ENCODE measurements at regions not wholly inside any gene's neighbourhood (a gene's known extent, or its start where the extent isn't known, plus 50 kb on each side); places are given as distances from the start of the nearest gene placed in this dataset.

GRCh38 chr5:34584165-34584564 is 72.0 kb upstream of the RAI14 start:
- H3K36me3 Mint-ChIP-seq (ENCODE audit: low read depth): no peaks in the 10 kb centered on the region
- H3K9me3 Mint-ChIP-seq: no peaks in the 10 kb centered on the region
- no peak overlapping the region for H3K27ac Mint-ChIP-seq
- H3K4me1 Mint-ChIP-seq (ENCODE audit: low read depth): peaks cover 3% of the 10 kb centered on the region
- H3K4me3 Mint-ChIP-seq: no peak overlapping the region
- peaks cover 21% of the 10 kb centered on the region for H3K27me3 Mint-ChIP-seq

- Mint-ChIP-seq H3K9me3 (no peaks in the 10 kb centered on the region), H3K27ac (no peak overlapping the region), H3K4me1 (ENCODE audit: low read depth) (peaks cover 3% of the 10 kb centered on the region), H3K36me3 (ENCODE audit: low read depth) (no peaks in the 10 kb centered on the region), H3K27me3 (peaks cover 22% of the 10 kb centered on the region), H3K4me3 (no peak overlapping the region)
Observed at GRCh38 chr5:34585601-34586104, 70.5 kb upstream of the RAI14 start.

- Mint-ChIP-seq H3K27me3 (peaks cover 24% of the 10 kb centered on the region), H3K36me3 (ENCODE audit: low read depth) (no peaks in the 10 kb centered on the region), H3K9me3 (no peaks in the 10 kb centered on the region), H3K27ac (peak overlapping the region; percentile 6), H3K4me1 (ENCODE audit: low read depth) (peaks cover 3% of the 10 kb centered on the region), H3K4me3 (no peak overlapping the region)
Observed at GRCh38 chr5:34586117-34586885, 69.8 kb upstream of the RAI14 start.

GRCh38 chr5:34587355-34588241 is 68.5 kb upstream of the RAI14 start:
- Mint-ChIP-seq H3K9me3 (no peaks in the 10 kb centered on the region), H3K27ac (no peak overlapping the region), H3K4me1 (ENCODE audit: low read depth) (peaks cover 3% of the 10 kb centered on the region), H3K36me3 (ENCODE audit: low read depth) (no peaks in the 10 kb centered on the region), H3K27me3 (peaks cover 27% of the 10 kb centered on the region), H3K4me3 (no peak overlapping the region)

- Mint-ChIP-seq H3K27ac (no peak overlapping the region), H3K27me3 (peaks cover 30% of the 10 kb centered on the region), H3K36me3 (ENCODE audit: low read depth) (no peaks in the 10 kb centered on the region), H3K4me1 (ENCODE audit: low read depth) (no peaks in the 10 kb centered on the region), H3K4me3 (no peak overlapping the region), H3K9me3 (no peaks in the 10 kb centered on the region)
Observed at GRCh38 chr5:34589832-34590231, 66.3 kb upstream of the RAI14 start.

- Mint-ChIP-seq H3K27me3 (peaks cover 29% of the 10 kb centered on the region), H3K4me1 (ENCODE audit: low read depth) (no peaks in the 10 kb centered on the region), H3K4me3 (no peak overlapping the region), H3K27ac (no peak overlapping the region), H3K36me3 (ENCODE audit: low read depth) (no peaks in the 10 kb centered on the region), H3K9me3 (no peaks in the 10 kb centered on the region)
Observed at GRCh38 chr5:34591723-34592122, 64.4 kb upstream of the RAI14 start.

GRCh38 chr5:34597034-34598027 is 58.8 kb upstream of the RAI14 start:
- Mint-ChIP-seq H3K27ac (no peak overlapping the region), H3K9me3 (no peaks in the 10 kb centered on the region), H3K4me1 (ENCODE audit: low read depth) (no peaks in the 10 kb centered on the region), H3K36me3 (ENCODE audit: low read depth) (no peaks in the 10 kb centered on the region), H3K4me3 (no peak overlapping the region), H3K27me3 (peaks cover 12% of the 10 kb centered on the region)

GRCh38 chr5:34598177-34598794 is 57.8 kb upstream of the RAI14 start:
- no peak overlapping the region for H3K4me3 Mint-ChIP-seq
- no peaks in the 10 kb centered on the region for H3K4me1 Mint-ChIP-seq (ENCODE audit: low read depth)
- H3K36me3 Mint-ChIP-seq (ENCODE audit: low read depth): no peaks in the 10 kb centered on the region
- no peak overlapping the region for H3K27ac Mint-ChIP-seq
- H3K9me3 Mint-ChIP-seq: no peaks in the 10 kb centered on the region
- H3K27me3 Mint-ChIP-seq: peaks cover 11% of the 10 kb centered on the region

GRCh38 chr5:34599471-34600117 is 56.5 kb upstream of the RAI14 start:
- H3K9me3 Mint-ChIP-seq: no peaks in the 10 kb centered on the region
- H3K4me3 Mint-ChIP-seq: no peak overlapping the region
- H3K27ac Mint-ChIP-seq: no peak overlapping the region
- no peaks in the 10 kb centered on the region for H3K36me3 Mint-ChIP-seq (ENCODE audit: low read depth)
- H3K27me3 Mint-ChIP-seq: peaks cover 10% of the 10 kb centered on the region
- no peaks in the 10 kb centered on the region for H3K4me1 Mint-ChIP-seq (ENCODE audit: low read depth)

GRCh38 chr5:34600118-34600493 is 56.0 kb upstream of the RAI14 start:
- Mint-ChIP-seq H3K4me1 (ENCODE audit: low read depth) (no peaks in the 10 kb centered on the region), H3K36me3 (ENCODE audit: low read depth) (no peaks in the 10 kb centered on the region), H3K27ac (no peak overlapping the region), H3K4me3 (no peak overlapping the region), H3K27me3 (peaks cover 7% of the 10 kb centered on the region), H3K9me3 (no peaks in the 10 kb centered on the region)

- Mint-ChIP-seq H3K27me3 (peaks cover 14% of the 10 kb centered on the region), H3K36me3 (ENCODE audit: low read depth) (no peaks in the 10 kb centered on the region), H3K9me3 (no peaks in the 10 kb centered on the region)
Observed at GRCh38 chr5:34603378-34603777, 52.8 kb upstream of the RAI14 start.

GRCh38 chr5:34604119-34604675 is 51.9 kb upstream of the RAI14 start:
- no peaks in the 10 kb centered on the region for H3K9me3 Mint-ChIP-seq
- H3K27me3 Mint-ChIP-seq: peaks cover 20% of the 10 kb centered on the region
- H3K36me3 Mint-ChIP-seq (ENCODE audit: low read depth): no peaks in the 10 kb centered on the region
- H3K4me3 Mint-ChIP-seq: no peak overlapping the region
- H3K27ac Mint-ChIP-seq: no peak overlapping the region
- H3K4me1 Mint-ChIP-seq (ENCODE audit: low read depth): no peaks in the 10 kb centered on the region

More at GRCh38 chr5:34603378-34603777, 52.8 kb upstream of the RAI14 start:
- H3K4me1 Mint-ChIP-seq (ENCODE audit: low read depth): no peaks in the 10 kb centered on the region
- no peak overlapping the region for H3K27ac Mint-ChIP-seq
- no peak overlapping the region for H3K4me3 Mint-ChIP-seq

GRCh38 chr5:34606101-34606500 is 50.0 kb upstream of the RAI14 start:
- no peaks in the 10 kb centered on the region for H3K4me1 Mint-ChIP-seq (ENCODE audit: low read depth)
- no peak overlapping the region for H3K27ac Mint-ChIP-seq
- peaks cover 20% of the 10 kb centered on the region for H3K27me3 Mint-ChIP-seq
- no peak overlapping the region for H3K4me3 Mint-ChIP-seq
- H3K9me3 Mint-ChIP-seq: no peaks in the 10 kb centered on the region
- no peaks in the 10 kb centered on the region for H3K36me3 Mint-ChIP-seq (ENCODE audit: low read depth)
